Left ventricle myocardium inferior (tissue), 1 donor: ENCODE measurements at regions not wholly inside any gene's neighbourhood (a gene's known extent, or its start where the extent isn't known, plus 50 kb on each side); places are given as distances from the start of the nearest gene placed in this dataset.

ENCODE experiments used
- DNase-seq: peaks from one replicate; pipeline ENCODE4 v3.0.0-alpha.2; 2020
- H3K27ac ChIP-seq: fragments of 200-600 bp; replicated peaks from 2 replicates; pipeline ENCODE4 v1.8.0; 2021
- H3K27me3 ChIP-seq: fragments of 200-600 bp; 2 replicates; pipeline ENCODE4 v1.8.0; 2021; ENCODE audit warnings: low read depth
- H3K36me3 ChIP-seq: fragments of 200-600 bp; 2 replicates; pipeline ENCODE4 v1.8.0; 2021
- H3K4me1 ChIP-seq: fragments of 200-600 bp; 2 replicates; pipeline ENCODE4 v1.8.0; 2021
- H3K4me3 ChIP-seq: fragments of 200-600 bp; 2 replicates; pipeline ENCODE4 v1.8.0; 2021; ENCODE audit warnings: mild to moderate bottlenecking, moderate library complexity
- H3K9me3 ChIP-seq: fragments of 200-600 bp; replicated peaks from 2 replicates; pipeline ENCODE4 v1.8.0; 2021
- intact Hi-C: fragments of 100-400 bp; cut with micrococcal nuclease; formaldehyde crosslinking; loops from one replicate; pipeline ENCODE4 v1.11.0; 2022
- TF ChIP-seq, protein P1 (sequence below): fragments of 200-600 bp; IDR thresholded peaks from 2 replicates; pipeline ENCODE4 v1.8.0; 2021; ENCODE audit warnings: antibody characterized with exemption, mild to moderate bottlenecking, borderline replicate concordance
- donor health status: DM: no; HTN: yes; CAD: no; lungs with severe emphysema.

DNA sequence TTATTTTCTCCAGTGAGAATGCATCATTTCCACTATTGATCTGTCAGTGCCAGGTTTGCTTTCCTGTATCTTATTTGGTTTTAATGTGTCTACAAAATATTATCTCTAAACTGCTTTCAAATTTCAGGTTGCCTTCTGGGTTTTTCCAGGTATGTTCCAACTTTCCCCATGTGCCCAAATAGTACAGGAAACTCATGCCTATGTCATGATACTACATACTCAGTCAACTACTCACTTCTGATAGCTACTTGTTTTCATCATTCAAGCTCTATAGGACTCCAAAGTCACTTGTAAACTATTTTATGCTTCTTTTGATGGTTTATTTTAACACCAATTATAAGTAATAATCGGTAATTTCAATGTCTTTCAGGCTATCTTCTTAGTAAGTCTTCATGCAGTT is 134.8 kb upstream of the TTC14 start:
- H3K9me3 ChIP-seq, result peaks cover 7% of the 10 kb centered on the region
- no peaks in the 10 kb centered on the region for H3K4me1 ChIP-seq
- intact Hi-C loops, result loop anchor here (10.0 kb wide), 1 partner anchor 1638 kb away; no protein-coding TSS in a partner anchor
- H3K36me3 ChIP-seq, result no peaks in the 10 kb centered on the region
- DNase-seq, result no peak
- no peak overlapping the region for H3K4me3 ChIP-seq
- no peak overlapping the region for H3K27ac ChIP-seq
- TF ChIP-seq, protein P1, sequence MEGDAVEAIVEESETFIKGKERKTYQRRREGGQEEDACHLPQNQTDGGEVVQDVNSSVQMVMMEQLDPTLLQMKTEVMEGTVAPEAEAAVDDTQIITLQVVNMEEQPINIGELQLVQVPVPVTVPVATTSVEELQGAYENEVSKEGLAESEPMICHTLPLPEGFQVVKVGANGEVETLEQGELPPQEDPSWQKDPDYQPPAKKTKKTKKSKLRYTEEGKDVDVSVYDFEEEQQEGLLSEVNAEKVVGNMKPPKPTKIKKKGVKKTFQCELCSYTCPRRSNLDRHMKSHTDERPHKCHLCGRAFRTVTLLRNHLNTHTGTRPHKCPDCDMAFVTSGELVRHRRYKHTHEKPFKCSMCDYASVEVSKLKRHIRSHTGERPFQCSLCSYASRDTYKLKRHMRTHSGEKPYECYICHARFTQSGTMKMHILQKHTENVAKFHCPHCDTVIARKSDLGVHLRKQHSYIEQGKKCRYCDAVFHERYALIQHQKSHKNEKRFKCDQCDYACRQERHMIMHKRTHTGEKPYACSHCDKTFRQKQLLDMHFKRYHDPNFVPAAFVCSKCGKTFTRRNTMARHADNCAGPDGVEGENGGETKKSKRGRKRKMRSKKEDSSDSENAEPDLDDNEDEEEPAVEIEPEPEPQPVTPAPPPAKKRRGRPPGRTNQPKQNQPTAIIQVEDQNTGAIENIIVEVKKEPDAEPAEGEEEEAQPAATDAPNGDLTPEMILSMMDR, result no peak
- H3K27me3 ChIP-seq, result no peaks in the 10 kb centered on the region

DNA sequence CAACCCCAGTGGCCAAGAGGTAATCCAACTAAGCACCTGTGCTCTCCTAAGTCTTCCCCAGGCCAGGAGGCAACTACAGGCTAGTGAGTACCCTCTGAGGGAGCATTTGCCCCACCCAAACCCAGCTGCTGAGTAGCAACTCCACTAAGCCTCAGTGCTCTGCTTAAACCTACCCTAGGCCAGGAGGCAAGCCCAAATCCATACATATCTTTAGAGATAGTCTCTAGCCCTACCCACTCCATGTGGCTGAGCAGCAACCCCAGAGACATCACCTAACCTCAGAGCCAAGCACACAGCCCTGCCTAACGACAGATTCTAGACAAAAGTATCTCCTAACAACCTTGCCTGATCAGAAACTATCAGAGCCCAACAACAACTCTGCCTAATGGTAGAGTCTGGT is 132.8 kb upstream of the TTC14 start:
- intact Hi-C loops, result loop anchor here (10.0 kb wide), 1 partner anchor 1636 kb away; no protein-coding TSS in a partner anchor

DNA sequence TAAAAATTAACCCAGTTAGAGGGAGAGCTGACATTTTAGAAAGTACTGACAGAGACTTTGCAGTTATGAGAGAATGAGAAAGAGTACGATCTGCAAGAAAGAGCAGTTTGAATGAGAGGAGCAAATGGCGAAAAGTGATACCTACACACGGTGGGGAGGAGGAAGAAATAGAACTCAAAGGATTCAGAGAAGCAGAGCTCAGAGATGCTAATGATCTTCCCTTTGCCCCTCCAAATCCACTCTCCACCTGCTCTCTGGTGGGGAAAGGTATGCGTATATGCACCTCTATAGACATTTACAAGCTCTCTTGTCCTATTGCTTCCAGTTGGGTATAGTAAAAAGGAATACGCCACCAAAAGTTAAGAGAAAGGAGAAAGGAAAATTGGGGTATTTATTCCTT is 123.3 kb upstream of the TTC14 start:
- intact Hi-C loops, result no loop called here

More for the DNA sequence above, 132.8 kb upstream of the TTC14 start:
- Histone ChIP-seq H3K27ac (no peak overlapping the region), H3K27me3 (no peaks in the 10 kb centered on the region), H3K36me3 (no peaks in the 10 kb centered on the region), H3K9me3 (no peaks in the 10 kb centered on the region), H3K4me1 (no peaks in the 10 kb centered on the region), H3K4me3 (no peak overlapping the region)
- DNase-seq, result no peak
- TF ChIP-seq, protein P1, result no peak

DNA sequence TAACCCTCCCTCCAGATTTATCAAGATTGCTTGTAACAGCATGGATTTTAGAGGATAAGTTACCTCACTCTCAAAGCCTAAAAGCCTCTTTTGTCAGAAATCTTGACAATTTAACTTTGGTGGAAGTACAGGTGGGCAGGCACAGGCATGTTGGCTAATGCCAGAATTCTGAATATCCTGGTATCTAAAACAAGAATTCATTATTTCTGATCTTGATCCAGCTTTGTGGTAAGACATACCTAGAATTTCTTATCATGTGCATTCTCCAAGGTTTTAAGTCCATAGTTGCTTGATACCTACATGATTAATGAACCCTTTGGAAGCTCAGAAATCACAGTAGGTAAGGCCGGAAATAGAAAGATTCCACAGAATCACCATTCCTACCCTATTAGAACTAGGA is 109.9 kb upstream of the TTC14 start:
- Histone ChIP-seq H3K4me1 (no peaks in the 10 kb centered on the region), H3K4me3 (no peak overlapping the region), H3K27me3 (no peaks in the 10 kb centered on the region), H3K27ac (no peak overlapping the region), H3K9me3 (peaks cover 24% of the 10 kb centered on the region), H3K36me3 (no peaks in the 10 kb centered on the region)
- DNase-seq, result no peak
- TF ChIP-seq, protein P1, result no peak
- intact Hi-C loops, result no loop called here

More for the DNA sequence above, 123.3 kb upstream of the TTC14 start:
- Histone ChIP-seq H3K27me3 (no peaks in the 10 kb centered on the region), H3K9me3 (peaks cover under 1% of the 10 kb centered on the region), H3K27ac (no peak overlapping the region), H3K4me3 (no peak overlapping the region), H3K4me1 (no peaks in the 10 kb centered on the region), H3K36me3 (no peaks in the 10 kb centered on the region)
- TF ChIP-seq, protein P1, result no peak
- DNase-seq, result no peak

DNA sequence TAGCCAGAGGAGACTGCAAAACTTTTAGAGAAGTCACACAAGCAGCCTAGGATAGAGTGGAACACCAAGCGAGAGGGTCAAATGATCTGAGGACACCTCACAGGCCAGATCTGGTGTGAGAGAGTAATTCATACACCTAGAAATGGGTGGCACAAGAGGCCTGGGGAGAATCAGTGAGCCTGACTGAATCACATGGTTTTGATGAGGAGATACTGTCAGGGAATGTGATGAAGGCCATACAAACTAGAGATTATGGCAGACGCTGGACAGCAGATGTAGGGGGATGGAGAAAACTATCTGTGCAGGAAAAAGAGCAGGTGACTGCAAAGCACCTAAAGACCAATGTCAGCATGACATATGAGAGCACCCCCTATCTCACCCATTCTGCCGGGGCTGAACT is 105.0 kb upstream of the TTC14 start:
- no peaks in the 10 kb centered on the region for H3K4me1 ChIP-seq
- peaks cover 41% of the 10 kb centered on the region for H3K9me3 ChIP-seq
- no peaks in the 10 kb centered on the region for H3K27me3 ChIP-seq
- no peaks in the 10 kb centered on the region for H3K36me3 ChIP-seq
- no peak for DNase-seq
- TF ChIP-seq, protein P1, result no peak
- intact Hi-C loops, result no loop called here
- H3K4me3 ChIP-seq, result no peak overlapping the region
- H3K27ac ChIP-seq, result no peak overlapping the region

DNA sequence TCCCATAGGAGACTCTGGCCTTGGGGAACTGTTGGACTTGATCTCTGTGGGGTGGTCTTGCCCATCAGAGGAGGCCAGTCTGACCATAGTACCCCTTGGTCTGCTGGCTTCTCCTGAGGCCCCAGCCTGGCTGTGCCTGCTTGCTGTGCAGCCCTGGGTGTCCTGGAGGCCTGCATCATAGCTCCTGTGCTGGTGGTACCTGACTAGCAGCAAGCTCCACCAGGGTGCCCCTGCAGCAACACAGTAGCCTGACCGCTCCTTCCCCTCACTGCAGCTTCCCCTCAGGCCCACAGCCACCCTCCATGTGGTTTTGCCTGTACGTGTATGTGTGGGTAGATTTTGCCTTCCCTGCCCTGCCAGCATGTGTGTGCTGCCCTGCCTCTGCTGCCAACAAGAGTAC is 85.6 kb upstream of the TTC14 start:
- no peaks in the 10 kb centered on the region for H3K36me3 ChIP-seq

More for the DNA sequence above, 85.6 kb upstream of the TTC14 start:
- Histone ChIP-seq H3K4me1 (no peaks in the 10 kb centered on the region), H3K27ac (no peak overlapping the region), H3K4me3 (no peak overlapping the region), H3K27me3 (no peaks in the 10 kb centered on the region), H3K9me3 (peaks cover 22% of the 10 kb centered on the region)
- intact Hi-C loops, result no loop called here
- no peak for DNase-seq
- TF ChIP-seq, protein P1, result no peak
